NB4 (cell line): ENCODE measurements at regions not wholly inside any gene's neighbourhood (a gene's known extent, or its start where the extent isn't known, plus 50 kb on each side); places are given as distances from the start of the nearest gene placed in this dataset.

ENCODE experiments used
- DNase-seq: peaks from one replicate; pipeline ENCODE4 v3.0.0; 2010; ENCODE audit warnings: low read depth
- H3K4me3 ChIP-seq: one replicate; pipeline ENCODE4 v1.5.1; 2011; ENCODE audit warnings: mild to moderate bottlenecking, low read depth, low read length, moderate library complexity
- MAX ChIP-seq: IDR thresholded peaks from 2 replicates; pipeline ENCODE4 v1.6.1; 2011; ENCODE audit warnings: low read depth, low read length
- MYC ChIP-seq: IDR thresholded peaks from 2 replicates; pipeline ENCODE4 v1.6.1; 2011; ENCODE audit warnings: low read depth, low read length
- POLR2A ChIP-seq: IDR thresholded peaks from 2 replicates; pipeline ENCODE4 v1.6.1; 2011; ENCODE audit warnings: mild to moderate bottlenecking; ENCODE audit not compliant: insufficient read length; ENCODE audit errors: extremely low read depth

GRCh38 chr18:59954241-59954640 is 54.4 kb downstream of the PMAIP1 start:
- H3K4me3 ChIP-seq: no peak overlapping the region
- DNase-seq: no peak
- TF ChIP-seq POLR2A: no peak
- no peak for TF ChIP-seq MYC
- no peak for TF ChIP-seq MAX
